OCI-M2 (cell line): ENCODE measurements at regions not wholly inside any gene's neighbourhood (a gene's known extent, or its start where the extent isn't known, plus 50 kb on each side); places are given as distances from the start of the nearest gene placed in this dataset.

Experiments used
- DNase-seq: peaks from one replicate; lab custom pipeline; 2025; ENCODE audit not compliant: unreplicated experiment; lab: John Stamatoyannopoulos, UW

- no peak for DNase-seq
Observed at GRCh38 chr6:164502833-164503232, 806.6 kb downstream of the C6orf118 start.

- no peak for DNase-seq
Observed at GRCh38 chr6:164495882-164496495, 813.4 kb downstream of the C6orf118 start.

GRCh38 chr6:164478426-164478825, 831.0 kb downstream of the C6orf118 start:
- no peak for DNase-seq

GRCh38 chr6:164477790-164478189, 831.6 kb downstream of the C6orf118 start:
- no peak for DNase-seq

- DNase-seq: no peak
Observed at GRCh38 chr6:164477101-164477500, 832.3 kb downstream of the C6orf118 start.

GRCh38 chr6:164469276-164469949, 840.0 kb downstream of the C6orf118 start:
- no peak for DNase-seq

- no peak for DNase-seq
Observed at GRCh38 chr6:164455835-164456234, 853.6 kb downstream of the C6orf118 start.

GRCh38 chr6:164453835-164454234, 855.6 kb downstream of the C6orf118 start:
- DNase-seq: no peak

GRCh38 chr6:164442572-164442971, 866.8 kb downstream of the C6orf118 start:
- DNase-seq: no peak

GRCh38 chr6:164439331-164439730, 870.1 kb downstream of the C6orf118 start:
- no peak for DNase-seq

GRCh38 chr6:164436976-164437375, 872.4 kb downstream of the C6orf118 start:
- DNase-seq: no peak

- DNase-seq: no peak
Observed at GRCh38 chr6:164427728-164428402, 881.5 kb downstream of the C6orf118 start.

- DNase-seq: no peak
Observed at GRCh38 chr6:164424489-164424888, 884.9 kb downstream of the C6orf118 start.

GRCh38 chr6:164419099-164419498, 890.3 kb downstream of the C6orf118 start:
- DNase-seq: no peak

- DNase-seq: no peak
Observed at GRCh38 chr6:164418262-164418588, 891.2 kb downstream of the C6orf118 start.

GRCh38 chr6:164417537-164418261, 891.7 kb downstream of the C6orf118 start:
- DNase-seq: no peak

- no peak for DNase-seq
Observed at GRCh38 chr6:164415832-164416563, 893.4 kb downstream of the C6orf118 start.

- no peak for DNase-seq
Observed at GRCh38 chr6:164414695-164415094, 894.7 kb downstream of the C6orf118 start.

GRCh38 chr6:164412566-164412965, 896.8 kb downstream of the C6orf118 start:
- no peak for DNase-seq

GRCh38 chr6:164410017-164410416, 899.4 kb downstream of the C6orf118 start:
- DNase-seq: no peak
